ENCODE measurements at regions not wholly inside any gene's neighbourhood (a gene's known extent, or its start where the extent isn't known, plus 50 kb on each side); places are given as distances from the start of the nearest gene placed in this dataset.

DNA sequence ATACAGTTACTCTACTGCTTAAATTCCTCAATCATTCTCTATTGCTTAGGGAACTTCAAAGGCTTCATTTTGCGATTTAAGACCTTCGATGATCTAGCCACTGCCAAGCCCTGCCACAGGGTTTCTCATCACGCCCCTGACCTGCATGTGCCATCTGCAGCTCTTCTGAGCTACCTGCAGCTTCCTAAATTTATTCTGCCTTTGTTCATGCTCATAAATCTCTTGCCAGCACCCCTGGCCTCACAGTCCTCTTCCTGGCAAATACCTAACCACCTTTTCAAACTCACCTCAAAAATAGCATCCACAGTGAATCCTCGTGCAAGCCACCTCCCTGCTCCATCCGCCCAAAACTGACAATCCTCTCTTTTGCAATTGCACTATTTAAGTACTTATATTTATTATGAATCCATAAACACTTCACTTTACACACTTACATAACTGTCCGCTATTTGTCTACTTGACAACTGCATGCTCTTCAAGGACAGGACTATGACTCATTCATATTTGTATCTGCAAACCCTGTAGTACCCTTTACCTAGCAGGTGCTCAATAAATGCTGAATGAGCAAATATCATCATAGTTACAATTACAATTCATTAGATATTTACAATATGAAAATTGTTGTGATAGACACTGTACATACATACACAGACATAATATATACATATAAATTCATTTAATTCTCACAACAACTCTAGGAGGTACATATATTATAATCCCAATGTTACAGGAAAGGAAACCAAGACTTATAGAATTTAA lies 280.0 kb upstream of the RASGEF1B start:
- no peaks in the 10 kb centered on the region for H3K9me3 ChIP-seq
- H3K27ac ChIP-seq = no peak overlapping the region
- no peak overlapping the region for H3K4me3 ChIP-seq
- ATAC-seq (no peak), DNase-seq (no peak)
- TF ChIP-seq, protein P1, sequence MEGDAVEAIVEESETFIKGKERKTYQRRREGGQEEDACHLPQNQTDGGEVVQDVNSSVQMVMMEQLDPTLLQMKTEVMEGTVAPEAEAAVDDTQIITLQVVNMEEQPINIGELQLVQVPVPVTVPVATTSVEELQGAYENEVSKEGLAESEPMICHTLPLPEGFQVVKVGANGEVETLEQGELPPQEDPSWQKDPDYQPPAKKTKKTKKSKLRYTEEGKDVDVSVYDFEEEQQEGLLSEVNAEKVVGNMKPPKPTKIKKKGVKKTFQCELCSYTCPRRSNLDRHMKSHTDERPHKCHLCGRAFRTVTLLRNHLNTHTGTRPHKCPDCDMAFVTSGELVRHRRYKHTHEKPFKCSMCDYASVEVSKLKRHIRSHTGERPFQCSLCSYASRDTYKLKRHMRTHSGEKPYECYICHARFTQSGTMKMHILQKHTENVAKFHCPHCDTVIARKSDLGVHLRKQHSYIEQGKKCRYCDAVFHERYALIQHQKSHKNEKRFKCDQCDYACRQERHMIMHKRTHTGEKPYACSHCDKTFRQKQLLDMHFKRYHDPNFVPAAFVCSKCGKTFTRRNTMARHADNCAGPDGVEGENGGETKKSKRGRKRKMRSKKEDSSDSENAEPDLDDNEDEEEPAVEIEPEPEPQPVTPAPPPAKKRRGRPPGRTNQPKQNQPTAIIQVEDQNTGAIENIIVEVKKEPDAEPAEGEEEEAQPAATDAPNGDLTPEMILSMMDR (IDR thresholded peaks at IDR 0.05) = no peak
- no peaks in the 10 kb centered on the region for H3K27me3 ChIP-seq (ENCODE audit: low read depth)
- H3K4me1 ChIP-seq = peaks cover 11% of the 10 kb centered on the region
- intact Hi-C loops (cut with DNase I) = no loop called here
- no peaks in the 10 kb centered on the region for H3K36me3 ChIP-seq

GRCh38 chr4:81747242-81747930 lies 275.7 kb upstream of the RASGEF1B start:
- TF ChIP-seq, protein P1 (IDR thresholded peaks at IDR 0.05) = no peak
- intact Hi-C loops (cut with DNase I) = no loop called here
- Histone ChIP-seq H3K27ac (peak overlapping the region; percentile 14), H3K4me1 (peaks cover 15% of the 10 kb centered on the region), H3K4me3 (no peak overlapping the region), H3K27me3 (ENCODE audit: low read depth) (no peaks in the 10 kb centered on the region), H3K36me3 (no peaks in the 10 kb centered on the region), H3K9me3 (no peaks in the 10 kb centered on the region)
- DNase-seq = no peak
- peak; percentile 88 to 93 for ATAC-seq

GRCh38 chr4:81746773-81747172 lies 275.1 kb upstream of the RASGEF1B start:
- H3K4me1 ChIP-seq = peaks cover 15% of the 10 kb centered on the region
- H3K4me3 ChIP-seq = no peak overlapping the region
- DNase-seq (no peak), ATAC-seq (peak in 1 of 2 donors; percentile 48)
- TF ChIP-seq, protein P1 (IDR thresholded peaks at IDR 0.05) = no peak
- H3K27ac ChIP-seq = no peak overlapping the region
- no peaks in the 10 kb centered on the region for H3K27me3 ChIP-seq (ENCODE audit: low read depth)
- H3K9me3 ChIP-seq = no peaks in the 10 kb centered on the region
- no peaks in the 10 kb centered on the region for H3K36me3 ChIP-seq
- intact Hi-C loops (cut with DNase I) = no loop called here

DNA sequence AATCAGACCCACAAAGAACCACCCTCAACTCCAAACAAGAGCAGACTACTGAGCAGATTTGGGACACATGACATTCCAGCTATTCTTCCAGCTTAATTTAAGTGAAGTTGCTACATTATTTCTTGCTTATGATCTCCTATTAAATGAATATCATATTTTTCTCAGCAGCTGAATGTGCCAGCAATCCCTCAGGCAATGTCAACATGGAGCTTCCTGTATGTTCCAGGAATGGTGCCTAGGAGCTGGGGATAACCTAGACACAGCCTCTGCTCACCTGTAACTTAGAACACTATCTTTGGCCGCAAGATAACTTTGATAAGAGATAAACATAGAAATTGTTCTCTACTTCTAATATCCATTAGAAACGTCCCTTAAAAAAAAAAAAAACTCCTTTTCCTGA lies 274.4 kb upstream of the RASGEF1B start:
- DNase-seq = no peak
- TF ChIP-seq, protein P1 (IDR thresholded peaks at IDR 0.05) = no peak
- Histone ChIP-seq H3K27me3 (ENCODE audit: low read depth) (no peaks in the 10 kb centered on the region), H3K9me3 (no peaks in the 10 kb centered on the region), H3K27ac (no peak overlapping the region), H3K4me3 (no peak overlapping the region), H3K36me3 (no peaks in the 10 kb centered on the region), H3K4me1 (peaks cover 18% of the 10 kb centered on the region)
- intact Hi-C loops (cut with DNase I) = no loop called here
- ATAC-seq = no peak

- ATAC-seq = no peak
- Histone ChIP-seq H3K4me1 (peaks cover 24% of the 10 kb centered on the region), H3K4me3 (no peak overlapping the region), H3K9me3 (no peaks in the 10 kb centered on the region), H3K27me3 (ENCODE audit: low read depth) (no peaks in the 10 kb centered on the region), H3K36me3 (no peaks in the 10 kb centered on the region), H3K27ac (no peak overlapping the region)
- no peak for DNase-seq
- intact Hi-C loops (cut with DNase I) = no loop called here
- TF ChIP-seq, protein P1 (IDR thresholded peaks at IDR 0.05) = no peak
Measured at GRCh38 chr4:81745050-81745449, 273.3 kb upstream of the RASGEF1B start.
